ENCODE measurements at regions not wholly inside any gene's neighbourhood (a gene's known extent, or its start where the extent isn't known, plus 50 kb on each side); places are given as distances from the start of the nearest gene placed in this dataset.
A peak's percentile ranks its signal among the peaks of the same experiment; 100 is the strongest.
"Not testable (repeated sequence)": the region's sequence is repeated elsewhere in the genome, so short reads cannot be mapped to it uniquely, and the experiment has no call there.

DNA sequence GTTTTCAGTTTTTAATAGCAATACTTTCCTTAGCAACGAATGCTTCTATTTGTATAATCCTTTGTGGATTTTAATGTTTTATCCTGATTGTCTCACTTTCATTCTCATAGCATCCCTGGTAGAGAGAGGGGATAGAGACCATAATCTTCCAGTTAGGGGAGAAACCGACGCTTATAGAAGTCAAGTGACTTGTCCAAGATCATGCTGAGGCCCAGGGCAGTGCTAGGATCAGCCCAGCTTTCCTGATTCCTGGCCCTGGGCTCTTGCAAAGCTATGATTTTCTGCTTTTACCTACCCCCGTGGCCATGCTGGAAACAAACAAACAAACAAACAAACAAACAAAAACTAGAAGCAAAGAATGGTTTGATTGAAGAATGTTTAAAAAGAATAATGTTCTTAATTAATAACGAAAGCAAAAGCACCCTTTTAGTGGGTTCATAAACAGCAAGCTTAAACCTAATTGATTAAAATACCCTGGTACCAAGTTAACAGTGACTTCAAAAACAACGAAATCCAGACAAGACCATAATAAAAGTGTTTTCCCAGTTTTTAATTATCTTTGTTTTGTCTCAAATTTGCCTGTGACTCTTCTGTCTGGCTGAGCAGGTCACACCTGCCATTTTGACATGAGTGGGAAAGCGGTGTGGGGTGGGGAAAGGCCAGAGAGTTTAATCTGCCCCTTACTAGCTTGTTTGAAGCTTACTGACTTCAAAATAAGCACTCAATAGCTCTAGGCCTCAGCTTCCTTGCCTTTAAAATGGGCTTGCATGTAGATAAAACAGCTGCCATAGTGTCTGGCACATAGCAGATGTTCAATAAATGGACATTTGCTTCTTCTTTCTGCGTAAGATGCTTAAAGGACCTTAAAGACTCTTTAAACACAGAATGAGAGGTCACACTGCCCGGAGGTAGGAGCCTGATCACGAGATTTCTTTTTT is 116.6 kb upstream of the MYCN start:
- no peak for DNase-seq

DNA sequence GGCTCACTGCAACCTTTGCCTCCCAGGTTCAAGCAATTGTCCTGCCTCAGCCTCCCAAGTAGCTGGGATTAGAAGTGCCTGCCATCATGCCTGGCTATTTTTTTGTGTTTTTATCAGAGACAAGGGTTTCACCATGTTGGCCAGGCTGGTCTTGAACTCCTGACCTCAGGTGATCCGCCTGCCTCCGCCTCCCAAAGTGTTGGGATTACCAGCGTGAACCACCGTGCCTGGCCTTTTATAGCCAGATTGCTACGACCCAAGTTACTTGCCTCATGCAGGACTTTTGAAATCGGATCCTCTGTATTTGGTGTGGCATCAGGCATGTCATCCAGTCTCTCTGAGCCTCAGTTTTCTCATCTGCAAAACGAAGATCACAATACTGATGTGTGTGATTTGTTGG is 115.9 kb upstream of the MYCN start:
- DNase-seq: not testable (repeated sequence)

GRCh38 chr2:15825276-15825980 is 114.9 kb upstream of the MYCN start:
- peak; percentile 30 for DNase-seq

GRCh38 chr2:15826273-15826717 is 114.1 kb upstream of the MYCN start:
- no peak for DNase-seq

- no peak for DNase-seq
These were observed 113.3 kb upstream of the MYCN start for GRCh38 chr2:15827001-15827400.

- no peak for DNase-seq
These were observed 111.8 kb upstream of the MYCN start for GRCh38 chr2:15828576-15828975.

DNA sequence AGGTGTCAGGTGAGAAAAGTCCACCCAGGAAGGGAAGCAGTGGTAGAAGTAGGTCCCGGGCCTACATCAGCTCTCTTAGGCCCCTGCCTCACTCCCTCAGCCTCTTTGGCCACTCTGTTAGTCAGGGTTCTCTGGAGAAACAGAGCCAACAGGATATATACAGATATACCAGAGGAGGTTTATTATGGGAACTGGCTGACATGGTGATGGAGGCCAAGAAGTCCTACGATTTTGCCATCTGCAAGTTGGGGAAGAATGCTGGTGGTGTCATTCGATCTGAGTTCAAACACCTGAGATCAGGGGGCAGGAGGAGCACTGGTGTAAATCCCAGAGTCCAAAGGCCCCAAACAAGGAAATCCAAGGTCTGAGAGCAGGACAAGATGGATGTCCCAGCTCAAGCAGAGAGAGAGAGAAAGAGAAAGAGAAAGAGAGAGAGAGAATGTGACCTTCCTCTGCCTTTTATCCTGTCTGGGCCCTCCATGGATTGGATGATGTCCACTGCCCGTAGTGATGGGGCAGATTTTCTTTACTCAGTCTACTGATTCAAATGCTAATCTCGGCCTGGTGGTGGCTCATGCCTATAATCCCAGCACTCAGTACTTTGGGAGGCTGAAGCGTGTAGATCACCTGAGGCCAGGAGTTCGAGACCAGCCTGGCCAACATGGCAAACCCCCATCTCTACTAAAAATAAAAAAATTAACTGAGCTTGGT is 111.1 kb upstream of the MYCN start:
- no peak for DNase-seq

DNA sequence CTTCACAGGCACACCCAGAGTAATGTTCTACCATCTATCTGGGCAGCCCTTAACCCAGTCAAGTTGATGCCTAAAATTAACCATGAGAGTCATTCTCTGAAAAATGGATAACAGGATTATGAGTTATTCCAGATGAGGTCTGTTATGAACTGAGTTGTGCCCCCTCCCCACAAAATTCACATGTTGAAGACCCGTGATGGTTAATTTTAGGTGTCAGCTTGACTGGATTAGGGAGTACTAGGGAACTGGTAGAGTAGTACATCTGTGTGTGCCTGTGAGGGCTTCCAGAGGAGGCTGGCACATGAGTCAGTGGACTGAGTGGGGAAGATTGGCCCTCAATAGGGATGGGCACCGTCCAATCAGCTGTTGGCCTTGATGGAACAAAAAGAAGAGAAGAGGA is 110.4 kb upstream of the MYCN start:
- DNase-seq: no peak

DNA sequence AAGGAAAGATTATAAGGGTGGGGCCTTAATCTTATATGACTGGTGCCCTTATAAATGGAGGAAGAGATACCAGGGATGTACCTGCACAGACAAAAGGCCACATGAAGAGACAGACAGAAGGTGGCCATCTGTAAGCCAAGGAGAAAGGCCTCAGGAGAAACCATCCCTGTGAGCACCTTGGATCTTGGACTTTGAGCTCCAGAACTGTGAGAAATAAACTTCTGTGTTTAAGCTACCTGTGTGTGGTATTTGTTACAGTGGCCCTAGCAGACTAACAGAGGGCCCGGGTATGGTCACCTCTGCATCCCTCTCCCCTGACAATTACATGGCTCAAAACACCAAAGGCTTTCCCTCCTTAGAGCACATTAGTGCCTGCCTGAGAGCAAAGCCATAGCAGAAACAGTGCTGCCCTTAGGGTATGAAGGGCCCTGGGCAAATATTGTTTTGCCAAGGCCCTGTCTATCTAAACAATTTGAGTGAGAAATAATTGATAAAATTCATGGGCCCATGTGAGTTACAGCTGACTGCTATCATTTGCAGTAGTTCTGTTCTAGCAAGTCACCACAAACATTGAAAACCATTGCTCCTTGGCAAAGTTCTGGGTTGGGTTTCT is 109.3 kb upstream of the MYCN start:
- no peak for DNase-seq

- no peak for DNase-seq
These were observed 108.2 kb upstream of the MYCN start for GRCh38 chr2:15832030-15832709.

- DNase-seq: no peak
These were observed 107.3 kb upstream of the MYCN start for GRCh38 chr2:15832849-15833680.

DNA sequence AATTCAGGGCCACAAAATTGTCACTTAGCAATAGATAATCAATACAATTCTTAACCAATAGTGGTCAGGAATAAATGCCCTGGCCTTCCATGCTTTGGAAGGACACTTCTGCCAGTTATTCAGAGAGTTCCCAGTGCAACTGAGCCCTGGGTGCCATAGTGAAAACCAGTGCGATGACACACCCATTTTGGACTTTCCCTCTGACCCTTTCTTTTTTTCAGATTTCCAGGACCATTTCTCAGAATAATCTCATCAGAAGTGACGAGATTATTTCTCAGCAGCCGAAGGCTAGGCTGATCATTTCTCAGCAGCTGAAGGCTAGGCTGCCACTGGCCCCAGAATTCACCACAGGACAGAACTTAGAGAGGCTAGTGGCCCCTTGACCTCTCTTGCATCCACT is 106.6 kb upstream of the MYCN start:
- no peak for DNase-seq

GRCh38 chr2:15834381-15835031 is 105.8 kb upstream of the MYCN start:
- DNase-seq: no peak

DNA sequence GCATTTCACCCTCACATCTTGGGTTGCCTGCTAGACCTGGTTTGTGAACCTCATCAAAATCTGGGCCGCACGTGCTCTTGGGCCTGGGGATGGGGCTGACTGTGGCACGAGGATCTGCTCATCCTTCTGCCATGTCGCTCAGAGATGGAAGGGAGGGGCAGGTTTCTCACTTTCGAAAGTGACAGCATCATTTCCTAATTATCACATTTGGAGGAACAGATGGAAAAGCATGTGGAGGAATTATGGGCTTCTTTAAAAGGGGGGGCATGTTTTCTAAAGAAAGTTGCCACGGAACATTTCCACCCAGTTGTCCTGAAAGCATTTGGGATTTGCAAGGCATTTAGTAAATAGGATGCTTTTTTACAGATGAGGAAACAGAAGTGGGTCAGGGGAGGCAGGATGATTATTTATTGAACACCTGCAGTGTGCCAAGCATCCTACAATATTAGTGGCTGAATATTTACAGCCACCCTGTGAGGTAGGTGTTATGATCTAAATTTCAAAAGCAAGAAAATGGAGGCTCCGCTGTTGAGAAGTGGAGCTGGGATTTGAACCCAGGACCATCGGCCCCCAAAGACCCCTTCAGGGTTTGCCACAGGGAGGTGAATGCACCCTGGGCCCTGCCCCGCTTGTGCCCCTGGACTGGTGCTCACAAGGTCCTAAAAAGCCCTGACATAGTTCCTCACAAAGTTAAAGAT is 104.2 kb upstream of the MYCN start:
- no peak for DNase-seq

DNA sequence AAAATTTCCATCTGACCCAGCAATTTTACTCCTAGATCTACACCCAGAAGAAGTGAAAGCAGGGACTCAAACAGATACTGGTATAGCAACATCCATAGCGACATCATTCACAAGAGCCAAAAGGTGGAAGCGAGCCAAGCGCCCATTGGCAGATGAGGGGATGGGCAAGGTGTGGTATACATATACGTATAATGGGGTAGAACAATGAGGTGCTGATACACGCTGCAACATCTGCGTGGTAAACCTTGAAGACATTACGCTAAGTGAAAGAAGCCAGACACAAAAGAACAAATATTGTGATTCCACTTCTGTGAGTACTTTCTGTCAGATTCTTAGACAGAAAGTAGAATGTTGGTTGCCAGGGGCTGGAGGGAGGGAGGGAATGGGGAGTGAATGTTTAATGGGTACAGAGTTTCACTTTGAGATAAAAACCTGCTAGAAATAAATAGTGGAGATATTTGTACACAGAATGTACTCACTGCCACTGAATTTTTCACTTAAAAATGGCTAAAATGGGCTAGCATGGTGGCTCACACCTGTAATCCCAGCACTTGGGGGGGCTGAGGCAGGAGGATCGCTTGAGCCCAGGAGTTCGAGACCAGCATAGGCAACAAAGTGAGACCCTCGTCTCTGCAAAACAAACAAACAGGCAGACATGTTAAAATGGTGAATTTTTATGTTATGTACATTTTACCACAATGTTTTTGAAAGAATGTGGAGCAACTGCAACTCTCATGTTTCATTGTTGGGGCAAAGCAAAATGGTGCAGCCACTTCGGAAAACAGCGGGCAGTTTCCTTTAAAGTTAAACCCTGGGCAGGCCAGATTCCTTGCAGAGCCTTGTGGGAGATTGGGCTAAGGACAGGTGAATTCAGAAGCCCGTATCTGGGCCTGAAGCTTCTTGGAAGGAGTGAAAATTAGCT is 103.4 kb upstream of the MYCN start:
- no peak for DNase-seq

GRCh38 chr2:15838481-15839090 is 101.8 kb upstream of the MYCN start:
- no peak for DNase-seq

- DNase-seq: no peak
These were observed 100.8 kb upstream of the MYCN start for GRCh38 chr2:15839426-15840124.

Measured in muscle of arm (tissue), 1 donor.